HepG2 (cell line): ENCODE measurements at regions not wholly inside any gene's neighbourhood (a gene's known extent, or its start where the extent isn't known, plus 50 kb on each side); places are given as distances from the start of the nearest gene placed in this dataset.

Source experiments
- ERF ChIP-seq: IDR thresholded peaks from 2 replicates; pipeline ENCODE4 v1.6.1; 2018; ENCODE audit warnings: missing biosample characterization, missing genetic modification reagents
- ESRRA ChIP-seq: sonication (generic); formaldehyde crosslinking; IDR thresholded peaks from 2 replicates; pipeline ENCODE4 v1.5.1; 2020; ENCODE audit warnings: mild to moderate bottlenecking, low read depth, missing genetic modification reagents
- EZH2 ChIP-seq: conservative IDR thresholded peaks from 2 replicates; pipeline ENCODE4 v1.6.1; 2012; ENCODE audit warnings: mild to moderate bottlenecking, low read depth, low read length, moderate library complexity
- GTF2F1 ChIP-seq: fragments of 150-350 bp; IDR thresholded peaks from 2 replicates; pipeline ENCODE4 v1.6.1; 2014; ENCODE audit warnings: low read length
- POLR2AphosphoS5 ChIP-seq: IDR thresholded peaks from 2 replicates; pipeline ENCODE4 v1.6.1; 2012; ENCODE audit warnings: low read depth, low read length
- SNRNP70 ChIP-seq: fragments of 200-400 bp; formaldehyde crosslinking; IDR thresholded peaks from 2 replicates; pipeline ENCODE4 v1.6.1; 2017; ENCODE audit warnings: mild to moderate bottlenecking, low read depth, low read length, moderate library complexity
- SSRP1 ChIP-seq: IDR thresholded peaks from 2 replicates; pipeline ENCODE4 v1.6.1; 2016; ENCODE audit warnings: control low read depth
- TAF15 ChIP-seq: fragments of 200-400 bp; formaldehyde crosslinking; IDR thresholded peaks from one replicate; pipeline ENCODE4 v1.6.1; 2018; ENCODE audit warnings: mild to moderate bottlenecking, low read depth, low read length; ENCODE audit not compliant: poor library complexity, severe bottlenecking
- TF ChIP-seq, protein P1 (sequence below): sonication (generic); formaldehyde crosslinking; IDR thresholded peaks from 2 replicates; pipeline ENCODE4 v1.5.0; 2020; ENCODE audit warnings: mild to moderate bottlenecking, missing genetic modification reagents, moderate library complexity
- TF ChIP-seq, protein P2 (sequence below): IDR thresholded peaks from 2 replicates; pipeline ENCODE4 v1.4.0; 2020; ENCODE audit warnings: mild to moderate bottlenecking, missing genetic modification reagents
- TF ChIP-seq, protein P3 (sequence below): IDR thresholded peaks from 2 replicates; pipeline ENCODE4 v1.6.1; 2012; ENCODE audit warnings: inconsistent platforms
- TF ChIP-seq, protein P4 (sequence below), 2 experiments: IDR thresholded peaks; 2 replicates each; pipeline ENCODE4 v1.6.1; 2011 to 2012; ENCODE audit warnings: low read length in 2 of 2, borderline replicate concordance in 1 of 2, low read depth in 1 of 2, mild to moderate bottlenecking in 1 of 2, moderate library complexity in 1 of 2

DNA sequence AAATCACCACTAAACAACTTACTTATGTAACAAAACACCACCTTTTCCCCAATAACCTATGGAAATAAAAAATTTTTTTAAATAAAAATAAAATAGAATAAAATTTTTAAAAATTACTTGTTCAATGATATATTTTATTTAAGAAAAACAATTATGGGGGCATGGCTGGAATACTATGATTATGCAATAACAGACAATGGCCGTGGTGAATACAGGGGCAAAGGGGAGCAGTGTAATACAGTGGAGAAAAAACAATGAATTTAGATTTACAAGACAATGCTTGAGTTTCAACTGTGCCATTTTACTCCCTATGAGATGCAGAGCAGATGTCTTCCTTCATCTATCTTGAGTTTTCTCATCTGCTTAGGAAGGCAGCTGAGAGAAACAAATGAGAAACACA is 72.9 kb downstream of the BLTP3B start:
- TF ChIP-seq, protein P1, sequence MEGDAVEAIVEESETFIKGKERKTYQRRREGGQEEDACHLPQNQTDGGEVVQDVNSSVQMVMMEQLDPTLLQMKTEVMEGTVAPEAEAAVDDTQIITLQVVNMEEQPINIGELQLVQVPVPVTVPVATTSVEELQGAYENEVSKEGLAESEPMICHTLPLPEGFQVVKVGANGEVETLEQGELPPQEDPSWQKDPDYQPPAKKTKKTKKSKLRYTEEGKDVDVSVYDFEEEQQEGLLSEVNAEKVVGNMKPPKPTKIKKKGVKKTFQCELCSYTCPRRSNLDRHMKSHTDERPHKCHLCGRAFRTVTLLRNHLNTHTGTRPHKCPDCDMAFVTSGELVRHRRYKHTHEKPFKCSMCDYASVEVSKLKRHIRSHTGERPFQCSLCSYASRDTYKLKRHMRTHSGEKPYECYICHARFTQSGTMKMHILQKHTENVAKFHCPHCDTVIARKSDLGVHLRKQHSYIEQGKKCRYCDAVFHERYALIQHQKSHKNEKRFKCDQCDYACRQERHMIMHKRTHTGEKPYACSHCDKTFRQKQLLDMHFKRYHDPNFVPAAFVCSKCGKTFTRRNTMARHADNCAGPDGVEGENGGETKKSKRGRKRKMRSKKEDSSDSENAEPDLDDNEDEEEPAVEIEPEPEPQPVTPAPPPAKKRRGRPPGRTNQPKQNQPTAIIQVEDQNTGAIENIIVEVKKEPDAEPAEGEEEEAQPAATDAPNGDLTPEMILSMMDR (CRISPR knock-in tag), result no peak
- TF ChIP-seq POLR2AphosphoS5, result no peak
- TF ChIP-seq, protein P2, sequence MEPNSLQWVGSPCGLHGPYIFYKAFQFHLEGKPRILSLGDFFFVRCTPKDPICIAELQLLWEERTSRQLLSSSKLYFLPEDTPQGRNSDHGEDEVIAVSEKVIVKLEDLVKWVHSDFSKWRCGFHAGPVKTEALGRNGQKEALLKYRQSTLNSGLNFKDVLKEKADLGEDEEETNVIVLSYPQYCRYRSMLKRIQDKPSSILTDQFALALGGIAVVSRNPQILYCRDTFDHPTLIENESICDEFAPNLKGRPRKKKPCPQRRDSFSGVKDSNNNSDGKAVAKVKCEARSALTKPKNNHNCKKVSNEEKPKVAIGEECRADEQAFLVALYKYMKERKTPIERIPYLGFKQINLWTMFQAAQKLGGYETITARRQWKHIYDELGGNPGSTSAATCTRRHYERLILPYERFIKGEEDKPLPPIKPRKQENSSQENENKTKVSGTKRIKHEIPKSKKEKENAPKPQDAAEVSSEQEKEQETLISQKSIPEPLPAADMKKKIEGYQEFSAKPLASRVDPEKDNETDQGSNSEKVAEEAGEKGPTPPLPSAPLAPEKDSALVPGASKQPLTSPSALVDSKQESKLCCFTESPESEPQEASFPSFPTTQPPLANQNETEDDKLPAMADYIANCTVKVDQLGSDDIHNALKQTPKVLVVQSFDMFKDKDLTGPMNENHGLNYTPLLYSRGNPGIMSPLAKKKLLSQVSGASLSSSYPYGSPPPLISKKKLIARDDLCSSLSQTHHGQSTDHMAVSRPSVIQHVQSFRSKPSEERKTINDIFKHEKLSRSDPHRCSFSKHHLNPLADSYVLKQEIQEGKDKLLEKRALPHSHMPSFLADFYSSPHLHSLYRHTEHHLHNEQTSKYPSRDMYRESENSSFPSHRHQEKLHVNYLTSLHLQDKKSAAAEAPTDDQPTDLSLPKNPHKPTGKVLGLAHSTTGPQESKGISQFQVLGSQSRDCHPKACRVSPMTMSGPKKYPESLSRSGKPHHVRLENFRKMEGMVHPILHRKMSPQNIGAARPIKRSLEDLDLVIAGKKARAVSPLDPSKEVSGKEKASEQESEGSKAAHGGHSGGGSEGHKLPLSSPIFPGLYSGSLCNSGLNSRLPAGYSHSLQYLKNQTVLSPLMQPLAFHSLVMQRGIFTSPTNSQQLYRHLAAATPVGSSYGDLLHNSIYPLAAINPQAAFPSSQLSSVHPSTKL (CRISPR knock-in tag), result no peak
- no peak for TF ChIP-seq SNRNP70
- no peak for TF ChIP-seq SSRP1
- TF ChIP-seq, protein P3, sequence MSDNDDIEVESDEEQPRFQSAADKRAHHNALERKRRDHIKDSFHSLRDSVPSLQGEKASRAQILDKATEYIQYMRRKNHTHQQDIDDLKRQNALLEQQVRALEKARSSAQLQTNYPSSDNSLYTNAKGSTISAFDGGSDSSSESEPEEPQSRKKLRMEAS, result no peak
- TF ChIP-seq TAF15, result no peak
- TF ChIP-seq ERF, result no peak
- TF ChIP-seq EZH2, result no peak
- TF ChIP-seq, protein P4, sequence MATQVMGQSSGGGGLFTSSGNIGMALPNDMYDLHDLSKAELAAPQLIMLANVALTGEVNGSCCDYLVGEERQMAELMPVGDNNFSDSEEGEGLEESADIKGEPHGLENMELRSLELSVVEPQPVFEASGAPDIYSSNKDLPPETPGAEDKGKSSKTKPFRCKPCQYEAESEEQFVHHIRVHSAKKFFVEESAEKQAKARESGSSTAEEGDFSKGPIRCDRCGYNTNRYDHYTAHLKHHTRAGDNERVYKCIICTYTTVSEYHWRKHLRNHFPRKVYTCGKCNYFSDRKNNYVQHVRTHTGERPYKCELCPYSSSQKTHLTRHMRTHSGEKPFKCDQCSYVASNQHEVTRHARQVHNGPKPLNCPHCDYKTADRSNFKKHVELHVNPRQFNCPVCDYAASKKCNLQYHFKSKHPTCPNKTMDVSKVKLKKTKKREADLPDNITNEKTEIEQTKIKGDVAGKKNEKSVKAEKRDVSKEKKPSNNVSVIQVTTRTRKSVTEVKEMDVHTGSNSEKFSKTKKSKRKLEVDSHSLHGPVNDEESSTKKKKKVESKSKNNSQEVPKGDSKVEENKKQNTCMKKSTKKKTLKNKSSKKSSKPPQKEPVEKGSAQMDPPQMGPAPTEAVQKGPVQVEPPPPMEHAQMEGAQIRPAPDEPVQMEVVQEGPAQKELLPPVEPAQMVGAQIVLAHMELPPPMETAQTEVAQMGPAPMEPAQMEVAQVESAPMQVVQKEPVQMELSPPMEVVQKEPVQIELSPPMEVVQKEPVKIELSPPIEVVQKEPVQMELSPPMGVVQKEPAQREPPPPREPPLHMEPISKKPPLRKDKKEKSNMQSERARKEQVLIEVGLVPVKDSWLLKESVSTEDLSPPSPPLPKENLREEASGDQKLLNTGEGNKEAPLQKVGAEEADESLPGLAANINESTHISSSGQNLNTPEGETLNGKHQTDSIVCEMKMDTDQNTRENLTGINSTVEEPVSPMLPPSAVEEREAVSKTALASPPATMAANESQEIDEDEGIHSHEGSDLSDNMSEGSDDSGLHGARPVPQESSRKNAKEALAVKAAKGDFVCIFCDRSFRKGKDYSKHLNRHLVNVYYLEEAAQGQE (IDR thresholded peaks at IDR 0.05; ENCODE audit: borderline replicate concordance in 1 of 2, low read depth in 1 of 2, low read length in 2 of 2), result no peak
- no peak for TF ChIP-seq GTF2F1
- no peak for TF ChIP-seq ESRRA (CRISPR knock-in tag)
